Trophoblast cell (in vitro differentiated cells and primary cell): ENCODE measurements at regions not wholly inside any gene's neighbourhood (a gene's known extent, or its start where the extent isn't known, plus 50 kb on each side); places are given as distances from the start of the nearest gene placed in this dataset.

Experiments used
- DNase-seq, 2 donors: peaks; one replicate each; pipeline ENCODE4 v3.0.0-alpha.2; 2016
- H2AFZ ChIP-seq: 2 replicates; pipeline ENCODE4 v1.6.1; 2013; ENCODE audit warnings: low read length, moderate library complexity, mild to moderate bottlenecking; ENCODE audit not compliant: insufficient read depth, poor library complexity
- H2AK5ac ChIP-seq: 2 replicates; pipeline ENCODE4 v1.6.1; 2013; ENCODE audit warnings: mild to moderate bottlenecking, low read length
- H2BK120ac ChIP-seq: 2 replicates; pipeline ENCODE4 v1.6.1; 2013; ENCODE audit warnings: low read length, mild to moderate bottlenecking, moderate library complexity; ENCODE audit not compliant: insufficient read depth, poor library complexity
- H2BK12ac ChIP-seq: 2 replicates; pipeline ENCODE4 v1.6.1; 2013; ENCODE audit warnings: mild to moderate bottlenecking, low read length, moderate library complexity
- H2BK5ac ChIP-seq: 2 replicates; pipeline ENCODE4 v1.6.1; 2013; ENCODE audit warnings: low read length, low read depth, moderate library complexity, mild to moderate bottlenecking; ENCODE audit not compliant: poor library complexity
- H3K14ac ChIP-seq: 2 replicates; pipeline ENCODE4 v1.6.1; 2013; ENCODE audit warnings: mild to moderate bottlenecking, low read length
- H3K18ac ChIP-seq: 2 replicates; pipeline ENCODE4 v1.6.1; 2013; ENCODE audit warnings: mild to moderate bottlenecking, low read length
- H3K23ac ChIP-seq: 2 replicates; pipeline ENCODE4 v1.6.1; 2013; ENCODE audit warnings: low read length
- H3K27ac ChIP-seq: 2 replicates; pipeline ENCODE4 v1.5.1; 2013; ENCODE audit warnings: low read depth, mild to moderate bottlenecking, inconsistent platforms, low read length, moderate library complexity
- H3K27me3 ChIP-seq: 2 replicates; pipeline ENCODE4 v1.6.1; 2013; ENCODE audit warnings: inconsistent platforms, mild to moderate bottlenecking, low read length, moderate library complexity; ENCODE audit not compliant: insufficient read depth
- H3K36me3 ChIP-seq, 2 experiments: 1 replicate in 1 of 2; 2 replicates in 1 of 2; pipeline ENCODE4 v1.6.1; 2013; ENCODE audit warnings: low read length in 2 of 2, mild to moderate bottlenecking in 2 of 2, moderate library complexity in 1 of 2; ENCODE audit not compliant: insufficient read depth in 2 of 2, control insufficient read depth in 1 of 2
- H3K4ac ChIP-seq: 2 replicates; pipeline ENCODE4 v1.6.1; 2013; ENCODE audit warnings: low read depth, mild to moderate bottlenecking, low read length, moderate library complexity
- H3K4me1 ChIP-seq, 2 experiments: 1 replicate in 1 of 2; 2 replicates in 1 of 2; pipeline ENCODE4 v1.6.1; 2013; ENCODE audit warnings: low read length in 2 of 2, mild to moderate bottlenecking in 2 of 2, moderate library complexity in 1 of 2; ENCODE audit not compliant: insufficient read depth in 2 of 2, control insufficient read depth in 1 of 2
- H3K4me2 ChIP-seq: 2 replicates; pipeline ENCODE4 v1.6.1; 2013; ENCODE audit warnings: inconsistent platforms, mild to moderate bottlenecking, low read length, moderate library complexity
- H3K4me3 ChIP-seq: 2 replicates; pipeline ENCODE4 v1.5.1; 2013; ENCODE audit warnings: mild to moderate bottlenecking, low read depth, low read length, inconsistent platforms
- H3K79me1 ChIP-seq: one replicate; pipeline ENCODE4 v1.6.1; 2013; ENCODE audit warnings: low read length
- H3K79me2 ChIP-seq: 2 replicates; pipeline ENCODE4 v1.6.1; 2013; ENCODE audit warnings: low read length, mild to moderate bottlenecking; ENCODE audit not compliant: control insufficient read depth, insufficient read depth, poor library complexity
- H3K9ac ChIP-seq: 2 replicates; pipeline ENCODE4 v1.6.1; 2013; ENCODE audit warnings: mild to moderate bottlenecking, low read length
- H3K9me3 ChIP-seq: 2 replicates; pipeline ENCODE4 v1.6.1; 2013; ENCODE audit warnings: low read depth, mild to moderate bottlenecking, control low read depth, inconsistent platforms, low read length; ENCODE audit not compliant: insufficient read depth
- H4K12ac ChIP-seq: 2 replicates; pipeline ENCODE4 v1.6.1; 2013; ENCODE audit warnings: low read depth, mild to moderate bottlenecking, low read length, moderate library complexity
- H4K8ac ChIP-seq: 2 replicates; pipeline ENCODE4 v1.6.1; 2013; ENCODE audit warnings: low read depth, mild to moderate bottlenecking, low read length, moderate library complexity
- H4K91ac ChIP-seq: one replicate; pipeline ENCODE4 v1.6.1; 2013; ENCODE audit warnings: low read depth, mild to moderate bottlenecking, low read length, moderate library complexity
- WGBS: extraction: QIAGEN DNeasy Blood & Tissue Kit; methylation state at CpG from one replicate; pipeline ENCODE4 v1.1.7; 2013; ENCODE audit warnings: missing lambda C conversion rate; ENCODE audit not compliant: insufficient read length, insufficient coverage; ENCODE audit errors: extremely low coverage; 5-methylcytosine and 5-hydroxymethylcytosine counted together

GRCh38 chr20:24896984-24897383 is 52.1 kb upstream of the CST7 start:
- Histone ChIP-seq H2AK5ac (no peak overlapping the region), H3K27ac (no peak overlapping the region), H2BK12ac (no peak overlapping the region), H2AFZ (no peak overlapping the region), H3K27me3 (no peaks in the 10 kb centered on the region), H3K23ac (no peak overlapping the region), H3K18ac (no peak overlapping the region), H4K91ac (no peak overlapping the region), H3K4me3 (no peak overlapping the region), H3K9ac (no peak overlapping the region), H2BK5ac (no peak overlapping the region), H3K9me3 (peaks cover 31% of the 10 kb centered on the region), H3K36me3 (no peaks in the 10 kb centered on the region), H4K12ac (no peak overlapping the region), H4K8ac (no peak overlapping the region), H3K79me1 (no peaks in the 10 kb centered on the region), H2BK120ac (no peak overlapping the region), H3K4me2 (no peak overlapping the region), H3K79me2 (no peaks in the 10 kb centered on the region), H3K14ac (no peak overlapping the region), H3K4me1 (no peaks in the 10 kb centered on the region), H3K4ac (no peak overlapping the region)
- WGBS = no CpG with 5 or more reads among the region's 5 CpGs
- DNase-seq = peak; percentile 5 to 58

- H3K4me1 ChIP-seq = no peaks in the 10 kb centered on the region
- DNase-seq = peak in 1 of 2 donors; percentile 56
- H3K4me2 ChIP-seq = no peak overlapping the region
- no peak overlapping the region for H3K4ac ChIP-seq
- no peaks in the 10 kb centered on the region for H3K79me2 ChIP-seq
- H4K91ac ChIP-seq = no peak overlapping the region
- no peaks in the 10 kb centered on the region for H3K36me3 ChIP-seq
- no peak overlapping the region for H3K27ac ChIP-seq
- H3K27me3 ChIP-seq = no peaks in the 10 kb centered on the region
- H3K9me3 ChIP-seq = peaks cover 24% of the 10 kb centered on the region
- no peak overlapping the region for H2BK120ac ChIP-seq
- H3K4me3 ChIP-seq = no peak overlapping the region
- H2BK5ac ChIP-seq = no peak overlapping the region
- no peaks in the 10 kb centered on the region for H3K79me1 ChIP-seq
- no peak overlapping the region for H3K23ac ChIP-seq
- no peak overlapping the region for H3K18ac ChIP-seq
- no peak overlapping the region for H2AK5ac ChIP-seq
- no CpG with 5 or more reads among the region's 4 CpGs for WGBS
- no peak overlapping the region for H4K8ac ChIP-seq
- H2AFZ ChIP-seq = no peak overlapping the region
- H2BK12ac ChIP-seq = no peak overlapping the region
- no peak overlapping the region for H4K12ac ChIP-seq
- no peak overlapping the region for H3K9ac ChIP-seq
- no peak overlapping the region for H3K14ac ChIP-seq
Observed at GRCh38 chr20:24897974-24898373, 51.1 kb upstream of the CST7 start.

- H3K27ac ChIP-seq = no peak overlapping the region
- H3K36me3 ChIP-seq = no peaks in the 10 kb centered on the region
- no peak overlapping the region for H4K8ac ChIP-seq
- no peaks in the 10 kb centered on the region for H3K27me3 ChIP-seq
- H3K79me1 ChIP-seq = no peaks in the 10 kb centered on the region
- no peak overlapping the region for H4K12ac ChIP-seq
- no peak overlapping the region for H2BK120ac ChIP-seq
- no peak overlapping the region for H3K4me3 ChIP-seq
- H3K23ac ChIP-seq = no peak overlapping the region
- H3K4me2 ChIP-seq = no peak overlapping the region
- no peak for DNase-seq
- no peak overlapping the region for H3K18ac ChIP-seq
- no peak overlapping the region for H2BK5ac ChIP-seq
- no peak overlapping the region for H3K9ac ChIP-seq
- no peak overlapping the region for H3K4ac ChIP-seq
- no peaks in the 10 kb centered on the region for H3K79me2 ChIP-seq
- no CpG with 5 or more reads among the region's 2 CpGs for WGBS
- no peak overlapping the region for H2AFZ ChIP-seq
- H3K14ac ChIP-seq = no peak overlapping the region
- H2AK5ac ChIP-seq = no peak overlapping the region
- no peak overlapping the region for H4K91ac ChIP-seq
- H2BK12ac ChIP-seq = no peak overlapping the region
- peaks cover 16% of the 10 kb centered on the region for H3K9me3 ChIP-seq
- H3K4me1 ChIP-seq = no peaks in the 10 kb centered on the region
Observed at GRCh38 chr20:24899153-24899552, 49.9 kb upstream of the CST7 start.
